ENCODE measurements at regions not wholly inside any gene's neighbourhood (a gene's known extent, or its start where the extent isn't known, plus 50 kb on each side); places are given as distances from the start of the nearest gene placed in this dataset.
"Not testable (repeated sequence)": the region's sequence is repeated elsewhere in the genome, so short reads cannot be mapped to it uniquely, and the experiment has no call there.

GRCh38 chr20:22967706-22968105 lies 67.4 kb upstream of the SSTR4 start:
- TF ChIP-seq NRF1 (IDR thresholded peaks at IDR 0.05; ENCODE audit: low read depth, low read length); TAF1 (IDR thresholded peaks at IDR 0.05; ENCODE audit: borderline replicate concordance, low read depth, low read length): not testable (repeated sequence)

Measured in SK-N-SH (cell line).